Medulla oblongata (tissue), 1 donor: ENCODE measurements at regions not wholly inside any gene's neighbourhood (a gene's known extent, or its start where the extent isn't known, plus 50 kb on each side); places are given as distances from the start of the nearest gene placed in this dataset.

ENCODE experiments used
- DNase-seq: peaks from one replicate; pipeline ENCODE4 v3.0.0-alpha.2; 2015; ENCODE audit errors: extremely low spot score

DNA sequence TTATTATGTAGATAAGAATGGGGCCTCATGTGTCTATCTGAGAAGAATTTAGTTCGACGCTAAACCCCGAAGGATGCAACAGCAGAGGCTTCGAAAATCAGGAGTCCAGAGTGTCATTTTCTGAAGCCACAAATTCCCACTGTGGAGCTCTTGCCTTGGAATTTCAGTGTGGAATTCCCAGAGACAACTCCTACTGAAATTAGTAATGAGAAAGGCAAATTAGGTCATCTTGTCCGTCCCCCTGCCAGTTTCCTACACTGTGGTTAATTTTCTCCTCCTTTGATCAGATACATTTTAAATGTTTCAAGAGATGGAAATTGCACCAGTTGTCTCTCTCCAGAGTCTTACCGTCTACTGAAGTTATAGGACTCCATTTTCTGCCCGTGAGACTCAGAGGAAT lies 633.6 kb downstream of the BNC2 start:
- DNase-seq, result no peak

DNA sequence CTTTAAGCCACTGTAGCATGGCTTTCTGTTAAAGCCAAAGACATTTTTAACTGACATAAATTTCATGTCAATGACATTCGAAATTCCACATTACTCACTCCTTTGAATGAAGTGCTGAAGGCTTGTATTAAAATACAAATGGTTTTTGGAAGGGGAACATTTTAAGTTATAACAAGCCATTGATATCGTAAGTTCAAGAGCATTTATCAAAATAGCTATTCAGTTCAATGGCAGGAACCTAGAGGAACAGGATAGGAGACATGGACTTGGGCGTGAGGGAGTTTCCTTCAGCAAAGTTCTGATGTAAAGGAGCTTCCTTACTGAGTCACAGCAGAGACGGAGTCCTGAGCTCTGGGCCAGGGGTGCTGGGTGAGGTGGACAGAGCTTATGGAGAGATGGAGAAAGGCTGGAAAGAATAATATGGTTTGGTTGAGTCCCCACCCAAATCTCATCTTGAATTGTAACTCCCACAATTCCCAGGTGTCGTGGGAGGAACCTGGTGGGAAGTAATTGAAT lies 631.8 kb downstream of the BNC2 start:
- DNase-seq, result no peak

DNA sequence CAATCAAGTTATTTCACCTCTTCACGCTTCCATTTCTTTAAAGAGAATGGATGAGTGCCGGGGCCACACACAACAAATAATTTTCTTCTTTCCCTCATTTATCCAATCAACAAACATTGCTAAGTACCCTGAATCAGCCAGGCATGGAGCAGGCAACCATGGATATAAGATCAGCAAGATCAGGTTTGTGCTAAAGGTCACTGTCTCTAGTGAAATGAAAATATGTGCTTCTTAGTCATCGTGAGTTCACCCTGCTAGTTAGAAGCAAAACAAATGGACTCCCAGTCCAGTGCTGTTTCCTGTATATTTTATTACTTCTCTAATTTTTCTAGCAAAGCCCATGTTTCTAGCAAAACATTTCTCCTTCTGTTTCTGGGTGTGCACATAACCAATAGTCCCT lies 629.2 kb downstream of the BNC2 start:
- no peak for DNase-seq

DNA sequence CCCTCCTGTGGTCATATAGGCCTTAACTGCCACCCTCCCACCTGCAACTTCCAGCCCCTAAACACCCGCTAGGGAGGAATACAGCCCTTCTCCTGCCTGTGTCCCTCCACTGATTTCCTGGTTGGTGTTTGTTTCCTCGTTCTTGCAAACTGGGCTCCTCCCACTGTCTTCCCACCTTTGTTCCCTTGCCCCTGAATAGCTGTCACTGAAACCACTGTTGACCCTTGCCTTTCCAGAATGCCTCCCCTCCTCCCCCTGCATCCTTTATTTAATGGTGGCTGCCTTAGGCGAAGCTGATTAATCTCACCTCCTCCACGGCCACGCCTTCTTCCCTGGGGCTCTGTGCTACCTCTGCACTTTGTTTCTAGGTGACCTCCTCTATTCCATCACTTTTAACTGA lies 626.7 kb downstream of the BNC2 start:
- no peak for DNase-seq

DNA sequence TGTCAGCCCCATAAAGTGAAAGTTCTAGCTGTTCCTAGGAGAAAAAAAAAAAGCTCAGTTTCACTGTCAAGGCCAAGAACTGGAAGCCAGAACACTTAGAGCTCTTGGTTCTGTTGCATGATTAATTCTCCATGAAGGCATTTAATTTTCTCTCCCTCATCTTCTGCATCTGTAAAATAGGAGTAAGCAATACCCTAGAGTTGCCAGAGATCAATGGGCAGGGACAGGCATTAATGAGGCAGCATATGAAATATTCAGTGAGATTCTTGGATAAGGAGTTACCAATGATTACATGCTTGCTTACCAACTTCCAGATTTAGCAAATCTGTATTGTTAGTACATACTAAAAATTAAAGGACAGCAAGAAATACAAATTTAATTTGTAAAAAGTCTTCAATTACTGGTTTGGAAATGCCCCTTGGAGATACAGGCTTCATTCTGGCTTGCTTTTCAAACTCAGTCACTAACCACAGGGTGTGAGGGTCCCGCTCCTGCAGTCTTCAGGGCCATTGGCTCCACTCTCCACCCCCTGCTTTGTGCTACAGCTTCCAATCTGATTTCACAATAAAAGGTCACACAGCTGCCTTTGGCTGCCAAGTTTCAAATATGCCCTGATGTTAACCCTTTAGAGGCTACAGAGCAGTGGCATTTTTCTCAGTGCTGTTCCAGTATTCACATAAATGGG lies 624.6 kb downstream of the BNC2 start:
- no peak for DNase-seq

DNA sequence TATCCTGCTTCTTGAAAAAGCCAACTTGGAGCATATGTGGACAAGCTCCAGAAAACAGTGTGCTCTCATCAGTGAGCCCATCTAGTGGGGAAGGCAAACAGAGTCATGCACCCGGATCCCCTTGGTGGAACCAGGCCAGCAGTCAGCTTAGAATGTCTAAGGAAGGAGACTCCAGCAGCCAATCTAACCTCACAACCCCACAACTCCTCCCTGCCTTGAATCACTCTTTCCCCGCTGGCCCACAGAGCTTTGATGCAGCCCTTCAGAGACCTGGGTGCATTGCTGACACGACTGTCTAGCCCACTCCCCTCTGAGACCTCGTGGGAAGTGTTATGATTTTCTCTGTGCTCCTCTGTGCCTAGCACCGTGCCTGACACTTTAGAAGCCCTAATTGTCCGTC lies 623.7 kb downstream of the BNC2 start:
- DNase-seq, result no peak

DNA sequence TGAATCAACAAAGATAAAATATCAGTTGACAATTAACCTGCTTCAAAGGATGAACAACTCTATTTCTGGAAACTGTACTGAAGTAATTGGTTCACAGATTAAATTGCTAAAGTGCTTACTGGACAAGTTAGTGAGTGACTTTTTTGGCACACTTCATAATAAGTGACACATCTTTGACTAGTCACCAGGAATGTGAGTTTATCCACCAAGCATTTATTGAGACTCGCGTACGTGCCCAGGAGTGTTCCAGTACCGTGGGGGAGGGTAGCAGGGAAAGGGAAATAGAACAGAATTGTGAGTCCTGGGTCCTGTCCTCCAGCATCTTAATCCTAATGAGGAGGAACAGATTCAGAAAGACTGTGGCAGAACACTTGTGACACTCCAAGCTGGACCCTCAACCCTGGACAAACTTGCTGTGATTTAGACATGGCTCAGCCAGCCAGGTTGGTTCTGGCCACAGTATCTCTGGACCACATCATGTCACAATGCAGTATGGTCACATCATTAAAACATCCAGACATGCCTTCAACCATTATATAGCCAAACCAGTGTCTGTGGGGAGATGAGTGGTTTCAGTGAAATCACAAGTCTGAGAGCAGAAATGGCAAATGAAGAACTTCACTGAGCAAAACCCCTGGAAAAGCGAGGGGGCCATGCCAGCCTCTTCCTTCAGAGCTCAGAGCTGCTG lies 623.1 kb downstream of the BNC2 start:
- DNase-seq, result no peak

DNA sequence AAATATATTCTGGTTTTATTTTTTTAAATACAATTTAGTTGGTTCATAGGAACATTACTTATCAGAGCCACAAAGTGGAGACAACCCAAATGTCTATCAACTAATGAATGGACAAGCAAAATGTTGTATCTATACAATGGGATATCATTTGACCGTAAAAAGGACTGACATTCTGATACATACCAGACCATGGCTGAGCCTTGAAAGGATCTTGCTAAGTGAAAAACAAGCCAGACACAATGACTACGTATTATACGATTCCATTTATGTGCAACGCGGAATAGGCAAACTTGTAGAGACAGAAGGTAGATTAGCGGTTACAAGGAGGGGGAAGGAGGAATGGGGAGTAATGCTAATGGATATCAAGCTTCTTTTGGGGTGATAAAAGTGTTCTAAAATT lies 621.6 kb downstream of the BNC2 start:
- DNase-seq, result no peak

DNA sequence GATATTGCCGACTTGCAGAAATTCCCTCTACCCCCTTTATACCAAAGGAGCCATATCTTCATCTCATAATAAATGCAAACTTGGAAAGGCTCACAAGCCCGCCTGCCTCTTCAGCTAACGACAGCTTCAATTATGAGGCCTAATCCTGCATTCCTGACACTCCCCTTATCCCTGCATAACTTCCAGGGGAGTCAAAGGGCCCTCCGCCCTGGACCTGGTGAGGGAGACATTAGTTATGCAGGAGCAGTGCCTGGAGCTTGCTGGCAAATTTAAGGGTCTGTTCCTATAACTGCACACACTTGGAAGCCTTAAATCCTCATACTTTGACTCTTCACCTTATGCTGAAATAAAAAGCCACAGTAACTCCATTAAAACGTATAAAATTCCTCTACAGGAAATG lies 617.9 kb downstream of the BNC2 start:
- DNase-seq, result no peak

DNA sequence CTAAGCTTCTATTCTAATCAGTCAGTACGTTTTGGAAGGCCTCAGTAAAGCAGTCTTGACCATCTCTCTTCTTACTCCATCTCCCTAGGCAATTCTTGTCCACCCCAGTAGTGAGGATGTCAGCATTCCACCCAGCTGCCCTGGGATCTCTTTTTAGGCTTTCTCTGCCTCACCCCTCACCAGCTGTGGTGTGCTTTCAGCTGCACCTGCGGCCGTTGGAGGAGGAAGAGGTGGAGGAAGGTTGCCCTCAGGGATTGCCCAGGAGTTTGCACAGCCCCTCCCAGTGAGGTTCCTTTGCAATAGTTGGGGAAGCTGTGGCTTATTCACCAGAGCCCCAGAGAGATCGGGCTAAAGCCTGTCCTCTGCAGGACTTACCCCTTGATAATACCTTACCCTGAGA lies 615.8 kb downstream of the BNC2 start:
- no peak for DNase-seq

DNA sequence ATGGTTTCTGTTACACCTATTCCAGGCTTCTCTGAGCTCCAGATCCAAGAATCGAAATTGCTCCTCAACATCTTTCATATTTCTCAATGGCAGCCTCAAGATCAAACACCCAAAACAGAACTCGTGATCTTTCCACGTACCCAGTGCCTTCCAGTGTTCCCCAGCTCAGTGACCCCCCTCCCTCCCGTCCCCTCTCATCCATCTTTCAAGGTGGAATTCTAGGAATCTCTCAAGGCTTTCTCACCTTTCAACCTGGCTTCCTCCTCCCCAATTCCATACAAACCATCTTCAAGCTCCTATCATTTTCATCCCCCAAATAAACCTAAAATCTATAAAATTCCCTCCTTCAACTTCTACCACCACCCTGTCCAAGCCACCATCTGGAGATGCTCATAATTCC lies 615.3 kb downstream of the BNC2 start:
- DNase-seq, result no peak

DNA sequence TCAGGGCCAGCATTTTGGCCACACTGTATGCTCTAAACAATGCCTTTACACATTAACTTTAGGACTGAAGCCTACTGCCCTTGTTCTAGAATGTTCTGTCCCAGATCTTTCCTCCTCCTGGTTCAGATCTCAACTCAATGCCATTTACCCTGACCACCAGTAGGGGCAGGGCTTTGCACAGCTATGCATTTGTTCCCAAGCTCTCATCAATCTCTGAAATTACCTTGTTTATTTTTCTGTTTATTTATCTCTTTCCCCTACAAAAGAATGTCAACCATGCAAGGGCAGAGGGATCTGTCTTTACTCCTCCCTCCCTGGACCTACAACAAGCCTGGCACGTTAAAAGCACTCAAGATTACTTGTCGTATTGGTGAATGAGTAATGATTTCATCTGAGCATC lies 612.9 kb downstream of the BNC2 start:
- DNase-seq, result no peak

DNA sequence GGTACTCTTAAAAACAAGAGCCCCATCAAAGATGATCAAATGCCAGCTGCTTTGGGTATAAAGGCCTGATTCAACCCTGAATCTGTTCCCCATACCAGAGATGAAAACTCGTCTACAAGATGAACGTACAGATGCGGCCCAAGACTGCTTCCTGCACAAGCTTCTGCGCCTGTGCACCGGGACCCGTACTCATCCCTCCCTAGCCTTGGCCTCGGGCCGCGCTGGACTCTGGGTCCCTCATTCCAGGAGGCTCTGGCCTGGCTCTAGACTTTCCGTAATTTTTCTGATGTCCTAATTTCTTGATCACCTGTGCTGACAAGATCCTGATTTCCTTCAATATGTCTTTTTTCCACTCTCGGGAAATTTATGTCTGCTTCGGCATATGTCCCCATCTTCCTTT lies 612.3 kb downstream of the BNC2 start:
- no peak for DNase-seq

DNA sequence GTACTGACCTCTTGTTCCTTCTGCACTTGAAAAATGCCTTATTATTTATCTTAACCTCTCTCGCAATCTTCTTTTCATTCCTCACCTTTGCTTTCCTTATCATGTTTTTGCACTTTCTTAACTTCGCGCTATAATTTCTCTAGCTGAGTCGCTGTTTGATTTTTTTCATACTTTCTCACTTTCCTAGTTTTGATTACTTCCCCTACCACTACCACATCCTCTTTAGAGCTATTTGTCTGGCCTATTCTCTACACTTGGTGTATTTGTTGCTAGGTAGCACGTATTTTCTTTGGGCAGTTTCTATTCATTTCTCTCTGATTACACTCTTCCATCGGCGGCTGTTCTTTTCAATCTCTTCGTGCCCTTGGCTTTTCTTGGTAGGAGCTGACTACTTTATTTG lies 611.8 kb downstream of the BNC2 start:
- DNase-seq, result no peak

DNA sequence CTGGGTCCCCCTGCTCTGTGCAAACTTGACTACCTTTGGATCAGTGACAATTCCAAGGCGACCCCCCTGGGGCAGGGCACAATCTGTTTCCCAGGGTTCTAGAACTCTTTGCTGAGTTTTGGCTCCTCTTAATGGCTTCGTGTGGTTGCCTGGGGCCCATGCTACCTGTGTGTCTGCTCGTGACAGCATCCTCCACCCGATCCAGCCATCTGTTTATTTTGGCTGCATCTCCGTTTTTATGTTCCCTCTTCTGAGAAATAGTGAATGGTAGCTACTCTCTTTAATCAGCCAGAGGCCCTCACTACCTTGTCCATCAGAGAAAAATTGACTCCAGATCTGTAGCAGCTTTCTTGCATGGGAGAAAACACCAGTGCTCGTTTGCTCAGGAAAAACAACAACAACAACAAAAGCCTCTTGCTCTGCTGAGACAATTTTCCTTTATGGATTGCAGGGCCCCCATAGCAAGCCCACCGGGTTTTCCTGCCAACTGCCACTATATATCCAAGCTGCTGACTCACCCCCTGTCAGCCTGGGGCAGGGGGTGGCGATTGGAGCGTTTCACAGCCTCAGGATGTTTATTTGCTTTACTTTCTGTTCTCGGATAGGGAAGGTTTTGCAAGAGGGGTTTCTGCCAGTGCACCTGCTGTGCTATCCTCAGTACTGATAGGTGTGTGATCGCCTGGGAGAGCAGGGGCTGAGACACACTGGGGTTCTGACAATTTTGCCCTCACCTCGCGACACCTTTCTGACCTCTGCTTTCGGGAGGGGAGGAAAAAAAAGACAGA lies 607.8 kb downstream of the BNC2 start:
- no peak for DNase-seq

DNA sequence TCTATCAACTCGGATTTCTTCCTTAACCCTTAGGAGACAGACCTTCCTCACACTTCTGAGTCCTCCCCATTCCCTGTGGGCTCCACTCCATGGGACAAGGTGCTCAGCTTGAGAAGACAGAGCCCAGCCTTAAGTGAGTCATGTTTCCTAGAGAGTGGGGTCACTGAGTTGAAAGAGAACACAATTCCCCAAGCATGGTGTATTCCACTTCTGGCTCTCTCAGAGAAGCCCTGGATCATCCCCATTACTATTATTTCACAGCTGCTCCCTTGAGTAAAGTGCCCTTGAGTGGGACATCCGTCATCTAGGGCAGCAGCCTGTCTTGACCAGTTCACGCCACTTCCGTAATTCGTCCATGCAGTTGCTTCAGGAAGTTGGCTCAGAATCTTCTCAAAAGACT lies 604.8 kb downstream of the BNC2 start:
- no peak for DNase-seq

DNA sequence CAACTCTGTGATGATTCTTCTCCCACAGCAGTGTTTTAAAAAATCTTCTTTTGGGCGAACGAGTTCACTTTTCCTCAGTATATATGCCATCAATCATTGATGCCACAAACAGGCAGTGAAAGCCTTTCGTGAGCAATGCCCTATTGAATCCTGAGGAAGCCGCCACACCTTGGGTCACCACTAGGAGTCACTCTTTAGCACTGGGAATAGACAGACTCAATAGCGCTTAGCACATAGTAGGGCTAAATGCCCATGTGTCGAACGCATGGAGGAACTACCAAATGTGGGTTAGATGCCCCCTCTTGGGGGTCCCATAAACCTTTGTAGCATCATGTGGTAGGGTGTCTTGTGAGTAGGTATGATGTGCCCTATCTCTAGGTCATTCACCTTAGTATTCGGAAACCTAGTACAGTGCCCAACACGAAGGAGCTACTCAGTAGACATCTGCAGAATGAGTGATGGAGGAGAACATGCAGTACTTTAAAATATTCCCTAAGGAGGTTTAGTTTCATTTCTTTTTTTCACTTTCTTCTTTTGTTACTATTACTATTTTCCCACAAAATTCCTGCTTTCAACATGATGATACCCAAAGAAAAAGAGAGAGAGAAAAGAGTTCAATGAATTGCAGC lies 603.7 kb downstream of the BNC2 start:
- no peak for DNase-seq

DNA sequence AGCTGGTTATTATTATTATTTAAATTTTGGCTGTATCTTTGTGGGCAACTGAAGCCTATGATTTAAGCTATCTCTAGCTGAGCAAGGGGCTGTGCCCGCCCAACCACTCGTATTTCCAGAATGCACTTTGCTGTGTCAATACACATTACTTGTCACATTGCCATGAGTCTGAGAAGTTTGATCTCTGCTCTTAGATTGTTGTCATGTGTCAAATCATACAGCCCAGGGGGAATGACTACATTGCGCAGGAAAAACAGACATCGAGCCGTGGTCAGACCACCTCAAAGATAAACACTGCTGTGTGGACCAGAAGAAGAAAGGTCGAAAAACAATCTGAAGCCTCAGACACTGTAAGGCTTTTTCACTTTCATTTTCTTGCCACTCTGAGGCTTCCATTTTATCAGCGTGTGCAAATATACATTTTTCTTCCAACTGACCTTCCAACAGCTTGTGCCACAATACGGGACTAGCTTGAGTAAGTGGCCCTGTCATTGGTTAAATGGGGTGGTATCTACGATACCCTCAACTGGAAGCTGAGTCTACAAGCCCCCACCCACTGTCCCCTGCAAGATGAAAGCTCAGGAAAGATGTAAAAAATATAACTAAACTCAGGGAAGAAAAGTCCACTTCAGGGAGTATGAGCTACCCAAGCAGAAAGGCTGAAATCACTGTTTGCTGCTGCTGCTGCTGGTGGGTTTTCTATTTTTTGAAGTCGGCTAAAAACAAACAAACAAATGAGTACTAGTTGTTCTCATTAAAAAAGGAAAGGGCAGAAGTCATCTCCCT lies 603.0 kb downstream of the BNC2 start:
- DNase-seq, result no peak

DNA sequence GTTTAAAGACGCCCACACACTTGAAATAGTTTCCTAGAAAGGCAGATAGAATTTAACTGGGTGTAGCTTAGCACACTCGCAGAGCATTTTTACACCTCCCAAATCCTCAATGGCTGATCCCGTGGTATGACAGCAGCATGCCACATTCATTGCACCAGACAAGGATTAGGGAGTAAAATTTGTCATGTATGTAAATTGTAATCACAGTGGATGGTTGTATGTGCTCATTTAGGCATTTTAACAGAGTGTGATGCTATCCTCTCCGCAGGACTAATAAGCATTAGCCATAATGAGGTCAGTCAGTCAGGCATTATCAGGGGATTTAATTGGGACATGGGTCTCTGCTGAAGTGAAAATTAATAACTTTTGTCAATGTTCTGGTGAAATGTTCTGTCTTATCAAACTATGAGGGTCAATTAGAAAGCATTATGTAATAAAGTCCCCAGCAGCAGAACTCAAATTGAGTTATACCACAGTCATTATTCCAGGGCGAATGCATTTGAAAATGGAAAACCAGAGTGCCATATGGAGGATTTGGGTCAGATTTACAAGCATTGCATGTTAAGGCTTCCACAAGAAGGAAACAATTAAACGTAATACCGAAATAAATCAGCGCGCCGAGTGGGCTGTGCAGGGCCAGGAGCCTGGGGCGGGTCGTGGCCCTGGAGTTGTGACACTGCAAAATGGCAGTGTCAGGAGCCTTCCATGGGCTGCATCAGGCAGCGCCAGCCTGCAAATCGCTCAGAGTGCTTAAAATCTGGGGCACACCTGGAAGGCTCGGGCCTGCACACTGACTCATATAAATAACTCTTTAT lies 602.2 kb downstream of the BNC2 start:
- no peak for DNase-seq

DNA sequence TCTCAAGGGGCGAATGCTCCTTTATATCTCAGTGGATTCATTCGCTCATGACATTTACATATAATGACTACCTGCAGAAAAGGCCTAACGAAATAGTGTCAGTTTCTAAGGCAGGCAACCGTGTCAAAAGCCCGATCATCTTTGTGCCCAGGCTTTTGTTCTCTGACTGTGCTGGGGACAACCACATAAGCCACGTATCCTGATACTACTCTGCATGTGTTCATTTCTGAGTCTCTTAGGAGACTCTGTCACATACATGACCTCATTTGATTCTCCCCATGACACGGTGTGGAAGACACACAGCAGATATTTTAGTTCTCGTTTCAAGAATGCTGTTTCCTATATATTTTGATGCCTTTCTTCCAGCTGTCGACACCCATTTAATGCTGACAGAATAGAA lies 598.5 kb downstream of the BNC2 start:
- no peak for DNase-seq

DNA sequence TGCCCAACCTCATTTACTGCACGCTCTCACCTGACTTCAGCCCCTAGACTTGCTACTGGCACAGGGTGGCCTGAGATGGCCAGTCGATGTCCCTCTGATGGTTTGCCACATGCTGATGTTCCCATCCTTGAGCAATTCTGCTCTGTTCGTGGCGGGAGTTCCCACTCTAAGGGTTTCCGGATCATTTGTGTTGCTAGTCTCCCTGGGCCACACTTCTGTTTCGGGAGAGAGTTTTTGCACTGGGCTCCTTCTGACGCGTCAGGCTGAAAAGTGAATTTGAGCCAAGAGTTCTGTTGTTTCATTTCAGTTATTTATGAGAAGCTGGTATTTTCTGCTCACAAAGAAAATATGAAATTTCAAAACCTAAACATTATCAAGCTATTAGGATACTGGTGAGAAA lies 597.7 kb downstream of the BNC2 start:
- peak; percentile 10 for DNase-seq
